Fibroblast of mammary gland (primary cell): ENCODE measurements at regions not wholly inside any gene's neighbourhood (a gene's known extent, or its start where the extent isn't known, plus 50 kb on each side); places are given as distances from the start of the nearest gene placed in this dataset.

Experiments
- DNase-seq: peaks from one replicate; pipeline ENCODE4 v3.0.0-alpha.2; 2010; ENCODE audit warnings: low read depth
- H3K4me3 ChIP-seq: 2 replicates; pipeline ENCODE4 v1.5.1; 2011; ENCODE audit warnings: low read depth, mild to moderate bottlenecking, low read length, moderate library complexity; ENCODE audit not compliant: control insufficient read depth
- CTCF ChIP-seq: conservative IDR thresholded peaks from 2 replicates; pipeline ENCODE4 v1.5.1; 2011; ENCODE audit warnings: low read depth, low read length, inconsistent platforms; ENCODE audit not compliant: control insufficient read depth, insufficient read depth

GRCh38 chr4:133597251-133597650 lies 448.2 kb downstream of the PCDH10 start:
- no peak overlapping the region for H3K4me3 ChIP-seq
- no peak for TF ChIP-seq CTCF
- DNase-seq, result no peak

- H3K4me3 ChIP-seq, result no peak overlapping the region
- no peak for DNase-seq
- no peak for TF ChIP-seq CTCF
These were observed 447.4 kb downstream of the PCDH10 start for GRCh38 chr4:133596459-133596858.

GRCh38 chr4:133594390-133595207 lies 445.5 kb downstream of the PCDH10 start:
- H3K4me3 ChIP-seq, result no peak overlapping the region

GRCh38 chr4:133593764-133594163 lies 444.7 kb downstream of the PCDH10 start:
- H3K4me3 ChIP-seq, result no peak overlapping the region
- no peak for DNase-seq
- TF ChIP-seq CTCF, result no peak

More at GRCh38 chr4:133594390-133595207, 445.5 kb downstream of the PCDH10 start:
- DNase-seq, result peak; percentile 7
- no peak for TF ChIP-seq CTCF

GRCh38 chr4:133592591-133592990 lies 443.5 kb downstream of the PCDH10 start:
- no peak for DNase-seq
- TF ChIP-seq CTCF, result no peak
- no peak overlapping the region for H3K4me3 ChIP-seq

- TF ChIP-seq CTCF, result no peak
- no peak overlapping the region for H3K4me3 ChIP-seq
- DNase-seq, result no peak
These were observed 443.0 kb downstream of the PCDH10 start for GRCh38 chr4:133592106-133592505.
